HepG2 (cell line): ENCODE measurements at regions not wholly inside any gene's neighbourhood (a gene's known extent, or its start where the extent isn't known, plus 50 kb on each side); places are given as distances from the start of the nearest gene placed in this dataset.

Experiments used
- IKZF1 ChIP-seq: fragments of 450-650 bp; IDR thresholded peaks from 2 replicates; pipeline ENCODE4 v1.7.1; 2016
- MAF1 ChIP-seq: sonication (generic); formaldehyde crosslinking; IDR thresholded peaks from 2 replicates; pipeline ENCODE4 v1.5.0; 2020; ENCODE audit warnings: missing genetic modification reagents, borderline replicate concordance
- MED8 ChIP-seq: sonication (generic); formaldehyde crosslinking; IDR thresholded peaks from 2 replicates; pipeline ENCODE4 v1.8.1; 2023; ENCODE audit warnings: mild to moderate bottlenecking, missing genetic modification reagents; ENCODE audit not compliant: insufficient replicate concordance
- NONO ChIP-seq, 2 experiments: fragments of 450-650 bp in 1 of 2; sonication (generic) in 1 of 2; formaldehyde crosslinking in 1 of 2; IDR thresholded peaks in 1 of 2; conservative IDR thresholded peaks in 1 of 2; 2 replicates each; pipeline versions ENCODE4 v1.6.1 to v1.8.0; 2017 to 2022; ENCODE audit warnings: mild to moderate bottlenecking in 1 of 2, missing genetic modification reagents in 1 of 2, moderate library complexity in 1 of 2
- PHB2 ChIP-seq: fragments of 450-650 bp; IDR thresholded peaks from 2 replicates; pipeline ENCODE4 v1.6.1; 2018; ENCODE audit not compliant: partially characterized antibody
- ZNF235 ChIP-seq: sonication (generic); formaldehyde crosslinking; IDR thresholded peaks from 2 replicates; pipeline ENCODE4 v1.8.1; 2023; ENCODE audit warnings: mild to moderate bottlenecking, missing genetic modification reagents, borderline replicate concordance
- ZNF567 ChIP-seq: sonication (generic); formaldehyde crosslinking; IDR thresholded peaks from 2 replicates; pipeline ENCODE4 v1.8.1; 2023; ENCODE audit warnings: mild to moderate bottlenecking, missing genetic modification reagents, borderline replicate concordance
- TF ChIP-seq, protein P1 (sequence below): sonication (generic); formaldehyde crosslinking; IDR thresholded peaks from 2 replicates; pipeline ENCODE4 v1.4.0; 2020; ENCODE audit warnings: low read depth, missing genetic modification reagents
- TF ChIP-seq, protein P2 (sequence below): sonication (generic); formaldehyde crosslinking; IDR thresholded peaks from 2 replicates; pipeline ENCODE4 v1.9.0; 2021; ENCODE audit warnings: missing genetic modification reagents, borderline replicate concordance
- TF ChIP-seq, protein P3 (sequence below): sonication (generic); formaldehyde crosslinking; IDR thresholded peaks from 2 replicates; pipeline ENCODE4 v1.4.0; 2020; ENCODE audit warnings: missing genetic modification reagents
- TF ChIP-seq, protein P4 (sequence below): sonication (generic); formaldehyde crosslinking; IDR thresholded peaks from 2 replicates; pipeline ENCODE4 v1.5.0; 2020; ENCODE audit warnings: missing genetic modification reagents
- TF ChIP-seq, protein P5 (sequence below): sonication (generic); formaldehyde crosslinking; IDR thresholded peaks from 2 replicates; pipeline ENCODE4 v1.8.0; 2022; ENCODE audit warnings: mild to moderate bottlenecking, missing genetic modification reagents, borderline replicate concordance
- TF ChIP-seq, protein P6 (sequence below): sonication (generic); formaldehyde crosslinking; conservative IDR thresholded peaks from 2 replicates; pipeline ENCODE4 v1.8.0; 2022; ENCODE audit warnings: missing genetic modification reagents

DNA sequence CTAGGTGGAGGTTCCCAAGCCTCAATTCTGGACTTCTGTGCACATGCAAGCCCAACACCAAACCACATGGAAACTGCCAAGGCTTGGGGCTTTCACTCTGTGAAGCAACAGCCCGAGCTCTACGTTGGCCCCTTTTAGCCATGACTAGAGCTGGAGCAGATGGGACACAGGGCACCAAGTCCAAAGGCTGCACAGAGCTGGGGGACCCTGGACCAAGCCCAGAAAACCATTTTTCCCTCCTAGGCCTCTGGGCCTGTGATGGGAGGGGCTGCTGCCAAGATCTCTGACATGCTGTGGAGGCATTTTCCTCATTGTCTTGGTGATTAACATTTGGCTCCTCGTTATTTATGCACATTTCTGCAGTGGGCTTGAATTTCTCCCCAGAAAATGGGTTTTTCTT lies 258.7 kb upstream of the ACTRT1 start (continued):
- TF ChIP-seq, protein P1, sequence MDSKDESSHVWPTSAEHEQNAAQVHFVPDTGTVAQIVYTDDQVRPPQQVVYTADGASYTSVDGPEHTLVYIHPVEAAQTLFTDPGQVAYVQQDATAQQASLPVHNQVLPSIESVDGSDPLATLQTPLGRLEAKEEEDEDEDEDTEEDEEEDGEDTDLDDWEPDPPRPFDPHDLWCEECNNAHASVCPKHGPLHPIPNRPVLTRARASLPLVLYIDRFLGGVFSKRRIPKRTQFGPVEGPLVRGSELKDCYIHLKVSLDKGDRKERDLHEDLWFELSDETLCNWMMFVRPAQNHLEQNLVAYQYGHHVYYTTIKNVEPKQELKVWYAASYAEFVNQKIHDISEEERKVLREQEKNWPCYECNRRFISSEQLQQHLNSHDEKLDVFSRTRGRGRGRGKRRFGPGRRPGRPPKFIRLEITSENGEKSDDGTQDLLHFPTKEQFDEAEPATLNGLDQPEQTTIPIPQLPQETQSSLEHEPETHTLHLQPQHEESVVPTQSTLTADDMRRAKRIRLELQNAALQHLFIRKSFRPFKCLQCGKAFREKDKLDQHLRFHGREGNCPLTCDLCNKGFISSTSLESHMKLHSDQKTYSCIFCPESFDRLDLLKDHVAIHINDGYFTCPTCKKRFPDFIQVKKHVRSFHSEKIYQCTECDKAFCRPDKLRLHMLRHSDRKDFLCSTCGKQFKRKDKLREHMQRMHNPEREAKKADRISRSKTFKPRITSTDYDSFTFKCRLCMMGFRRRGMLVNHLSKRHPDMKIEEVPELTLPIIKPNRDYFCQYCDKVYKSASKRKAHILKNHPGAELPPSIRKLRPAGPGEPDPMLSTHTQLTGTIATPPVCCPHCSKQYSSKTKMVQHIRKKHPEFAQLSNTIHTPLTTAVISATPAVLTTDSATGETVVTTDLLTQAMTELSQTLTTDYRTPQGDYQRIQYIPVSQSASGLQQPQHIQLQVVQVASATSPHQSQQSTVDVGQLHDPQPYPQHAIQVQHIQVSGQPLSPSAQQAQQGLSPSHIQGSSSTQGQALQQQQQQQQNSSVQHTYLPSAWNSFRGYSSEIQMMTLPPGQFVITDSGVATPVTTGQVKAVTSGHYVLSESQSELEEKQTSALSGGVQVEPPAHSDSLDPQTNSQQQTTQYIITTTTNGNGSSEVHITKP (CRISPR knock-in tag), result no peak
- no peak for TF ChIP-seq PHB2
- TF ChIP-seq, protein P2, sequence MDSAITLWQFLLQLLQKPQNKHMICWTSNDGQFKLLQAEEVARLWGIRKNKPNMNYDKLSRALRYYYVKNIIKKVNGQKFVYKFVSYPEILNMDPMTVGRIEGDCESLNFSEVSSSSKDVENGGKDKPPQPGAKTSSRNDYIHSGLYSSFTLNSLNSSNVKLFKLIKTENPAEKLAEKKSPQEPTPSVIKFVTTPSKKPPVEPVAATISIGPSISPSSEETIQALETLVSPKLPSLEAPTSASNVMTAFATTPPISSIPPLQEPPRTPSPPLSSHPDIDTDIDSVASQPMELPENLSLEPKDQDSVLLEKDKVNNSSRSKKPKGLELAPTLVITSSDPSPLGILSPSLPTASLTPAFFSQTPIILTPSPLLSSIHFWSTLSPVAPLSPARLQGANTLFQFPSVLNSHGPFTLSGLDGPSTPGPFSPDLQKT (CRISPR knock-in tag), result no peak
- TF ChIP-seq IKZF1, result no peak
- no peak for TF ChIP-seq MAF1 (CRISPR knock-in tag)
- no peak for TF ChIP-seq MED8 (CRISPR knock-in tag)
- no peak for TF ChIP-seq ZNF567 (CRISPR knock-in tag)
- TF ChIP-seq, protein P3, sequence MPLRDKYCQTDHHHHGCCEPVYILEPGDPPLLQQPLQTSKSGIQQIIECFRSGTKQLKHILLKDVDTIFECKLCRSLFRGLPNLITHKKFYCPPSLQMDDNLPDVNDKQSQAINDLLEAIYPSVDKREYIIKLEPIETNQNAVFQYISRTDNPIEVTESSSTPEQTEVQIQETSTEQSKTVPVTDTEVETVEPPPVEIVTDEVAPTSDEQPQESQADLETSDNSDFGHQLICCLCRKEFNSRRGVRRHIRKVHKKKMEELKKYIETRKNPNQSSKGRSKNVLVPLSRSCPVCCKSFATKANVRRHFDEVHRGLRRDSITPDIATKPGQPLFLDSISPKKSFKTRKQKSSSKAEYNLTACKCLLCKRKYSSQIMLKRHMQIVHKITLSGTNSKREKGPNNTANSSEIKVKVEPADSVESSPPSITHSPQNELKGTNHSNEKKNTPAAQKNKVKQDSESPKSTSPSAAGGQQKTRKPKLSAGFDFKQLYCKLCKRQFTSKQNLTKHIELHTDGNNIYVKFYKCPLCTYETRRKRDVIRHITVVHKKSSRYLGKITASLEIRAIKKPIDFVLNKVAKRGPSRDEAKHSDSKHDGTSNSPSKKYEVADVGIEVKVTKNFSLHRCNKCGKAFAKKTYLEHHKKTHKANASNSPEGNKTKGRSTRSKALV (CRISPR knock-in tag), result no peak
- TF ChIP-seq NONO (IDR thresholded peaks at IDR 0.05), result no peak
- TF ChIP-seq NONO (CRISPR knock-in tag; conservative IDR thresholded peaks at IDR 0.05), result no peak
- TF ChIP-seq ZNF235, result no peak
- TF ChIP-seq, protein P4, sequence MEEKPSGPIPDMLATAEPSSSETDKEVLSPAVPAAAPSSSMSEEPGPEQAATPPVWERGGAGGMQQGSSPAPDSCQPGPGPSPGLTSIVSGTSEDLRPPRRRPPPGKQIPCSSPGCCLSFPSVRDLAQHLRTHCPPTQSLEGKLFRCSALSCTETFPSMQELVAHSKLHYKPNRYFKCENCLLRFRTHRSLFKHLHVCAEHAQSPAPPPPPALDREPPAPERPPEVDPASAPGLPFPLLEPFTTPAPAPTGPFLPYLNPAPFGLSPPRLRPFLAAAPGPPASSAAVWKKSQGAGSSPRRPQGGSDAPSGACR (CRISPR knock-in tag), result no peak
- TF ChIP-seq, protein P5, sequence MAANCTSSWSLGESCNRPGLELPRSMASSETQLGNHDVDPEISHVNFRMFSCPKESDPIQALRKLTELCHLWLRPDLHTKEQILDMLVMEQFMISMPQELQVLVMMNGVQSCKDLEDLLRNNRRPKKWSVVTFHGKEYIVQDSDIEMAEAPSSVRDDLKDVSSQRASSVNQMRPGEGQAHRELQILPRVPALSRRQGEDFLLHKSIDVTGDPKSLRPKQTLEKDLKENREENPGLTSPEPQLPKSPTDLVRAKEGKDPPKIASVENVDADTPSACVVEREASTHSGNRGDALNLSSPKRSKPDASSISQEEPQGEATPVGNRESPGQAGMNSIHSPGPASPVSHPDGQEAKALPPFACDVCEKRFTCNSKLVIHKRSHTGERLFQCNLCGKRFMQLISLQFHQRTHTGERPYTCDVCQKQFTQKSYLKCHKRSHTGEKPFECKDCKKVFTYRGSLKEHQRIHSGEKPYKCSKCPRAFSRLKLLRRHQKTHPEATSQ (CRISPR knock-in tag), result no peak
- TF ChIP-seq, protein P6, sequence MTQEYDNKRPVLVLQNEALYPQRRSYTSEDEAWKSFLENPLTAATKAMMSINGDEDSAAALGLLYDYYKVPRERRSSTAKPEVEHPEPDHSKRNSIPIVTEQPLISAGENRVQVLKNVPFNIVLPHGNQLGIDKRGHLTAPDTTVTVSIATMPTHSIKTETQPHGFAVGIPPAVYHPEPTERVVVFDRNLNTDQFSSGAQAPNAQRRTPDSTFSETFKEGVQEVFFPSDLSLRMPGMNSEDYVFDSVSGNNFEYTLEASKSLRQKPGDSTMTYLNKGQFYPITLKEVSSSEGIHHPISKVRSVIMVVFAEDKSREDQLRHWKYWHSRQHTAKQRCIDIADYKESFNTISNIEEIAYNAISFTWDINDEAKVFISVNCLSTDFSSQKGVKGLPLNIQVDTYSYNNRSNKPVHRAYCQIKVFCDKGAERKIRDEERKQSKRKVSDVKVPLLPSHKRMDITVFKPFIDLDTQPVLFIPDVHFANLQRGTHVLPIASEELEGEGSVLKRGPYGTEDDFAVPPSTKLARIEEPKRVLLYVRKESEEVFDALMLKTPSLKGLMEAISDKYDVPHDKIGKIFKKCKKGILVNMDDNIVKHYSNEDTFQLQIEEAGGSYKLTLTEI, result no peak
